BLaER1 treated with 17β-estradiol and CSF1 and Interleukin-3, amounts not matched to agents 10 nM and 100 nM (cell line): ENCODE measurements at regions not wholly inside any gene's neighbourhood (a gene's known extent, or its start where the extent isn't known, plus 50 kb on each side); places are given as distances from the start of the nearest gene placed in this dataset.
A peak's percentile ranks its signal among the peaks of the same experiment; 100 is the strongest.

Experiments used
- H3K27ac ChIP-seq, 11 experiments: shearing (Covaris generic); formaldehyde crosslinking; 2 replicates each; pipeline ENCODE4 v1.8.1; 2022
- H3K27me3 ChIP-seq, 11 experiments: shearing (Covaris generic); formaldehyde crosslinking; 2 replicates each; pipeline ENCODE4 v1.8.1; 2022
- H3K36me3 ChIP-seq, 11 experiments: shearing (Covaris generic); formaldehyde crosslinking; 2 replicates each; pipeline ENCODE4 v1.8.1; 2022
- H3K4me1 ChIP-seq, 10 experiments: shearing (Covaris generic); formaldehyde crosslinking; 2 replicates each; pipeline ENCODE4 v1.8.1; 2022
- H3K4me2 ChIP-seq, 11 experiments: shearing (Covaris generic); formaldehyde crosslinking; 2 replicates each; pipeline ENCODE4 v1.8.1; 2022
- H3K4me3 ChIP-seq, 10 experiments: shearing (Covaris generic); formaldehyde crosslinking; 2 replicates each; pipeline ENCODE4 v1.8.1; 2022
- H3K9ac ChIP-seq, 11 experiments: shearing (Covaris generic); formaldehyde crosslinking; 2 replicates each; pipeline ENCODE4 v1.8.1; 2022
- H3K9me3 ChIP-seq, 11 experiments: shearing (Covaris generic); formaldehyde crosslinking; replicated peaks in 1 of 11; 2 replicates each; pipeline ENCODE4 v1.8.1; 2022
- H4K20me1 ChIP-seq, 11 experiments: shearing (Covaris generic); formaldehyde crosslinking; 2 replicates each; pipeline ENCODE4 v1.8.1; 2022
- Cebpa-rat ChIP-seq, 11 experiments: shearing (Covaris generic); IDR thresholded peaks; 2 replicates each; pipeline ENCODE4 v1.8.1; 2022

DNA sequence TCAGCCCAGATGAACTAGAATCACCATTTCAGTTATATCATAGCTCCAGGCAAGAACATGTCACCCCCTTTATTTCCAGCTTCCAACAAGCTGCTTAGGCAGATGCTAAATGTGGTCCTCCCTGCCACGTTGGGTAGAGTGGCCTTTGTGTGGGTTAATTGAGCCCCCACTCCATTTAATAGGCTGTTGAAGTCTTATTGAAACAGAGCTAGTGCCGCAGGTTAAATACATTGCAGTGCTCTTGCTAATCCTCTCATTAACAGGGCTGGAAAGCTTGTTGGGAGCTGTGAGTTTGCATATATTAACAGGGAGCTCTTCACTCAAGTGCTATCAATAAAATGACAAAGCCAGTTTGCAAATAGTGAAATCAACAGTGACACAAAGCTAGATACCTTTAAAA lies 248.4 kb upstream of the CMC1 start:
- TF ChIP-seq Cebpa-rat (IDR thresholded peaks at IDR 0.05) = no peak

DNA sequence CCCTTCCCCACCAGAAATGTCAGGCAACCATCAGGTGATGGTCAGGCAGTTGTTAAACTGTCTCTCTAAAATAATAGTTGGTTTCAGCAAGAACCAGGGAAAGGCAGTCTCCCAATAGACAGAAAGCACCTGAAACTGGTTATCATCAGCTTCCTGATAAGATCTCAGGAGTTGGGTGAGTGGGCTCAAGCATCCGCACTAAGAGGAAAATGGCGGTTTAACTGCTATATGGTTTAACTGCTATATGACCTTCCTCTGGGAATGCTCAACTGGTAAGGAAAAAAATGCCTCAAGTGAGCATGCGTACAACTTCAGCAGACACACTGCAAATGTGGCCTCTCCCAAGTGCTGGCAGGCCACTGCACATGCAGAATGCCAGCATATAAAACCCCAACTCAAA lies 240.8 kb upstream of the CMC1 start:
- no peak overlapping the region for H3K4me2 ChIP-seq
- no peaks in the 10 kb centered on the region for H3K27me3 ChIP-seq
- no peaks in the 10 kb centered on the region for H4K20me1 ChIP-seq
- H3K4me3 ChIP-seq = no peak overlapping the region
- TF ChIP-seq Cebpa-rat (IDR thresholded peaks at IDR 0.05) = no peak
- no peaks in the 10 kb centered on the region for H3K36me3 ChIP-seq
- no peak overlapping the region for H3K9ac ChIP-seq
- H3K27ac ChIP-seq = no peak overlapping the region
- peaks cover 14 to 36% (median 27%) of the 10 kb centered on the region in 11 experiments for H3K9me3 ChIP-seq
- no peaks in the 10 kb centered on the region for H3K4me1 ChIP-seq

More for the DNA sequence above, 248.4 kb upstream of the CMC1 start:
- Histone ChIP-seq H3K27me3 (no peaks in the 10 kb centered on the region), H3K27ac (no peak overlapping the region), H3K36me3 (no peaks in the 10 kb centered on the region), H3K9ac (no peak overlapping the region), H4K20me1 (no peaks in the 10 kb centered on the region), H3K9me3 (no peaks in the 10 kb centered on the region), H3K4me1 (no peaks in the 10 kb centered on the region), H3K4me2 (no peak overlapping the region), H3K4me3 (no peak overlapping the region)

DNA sequence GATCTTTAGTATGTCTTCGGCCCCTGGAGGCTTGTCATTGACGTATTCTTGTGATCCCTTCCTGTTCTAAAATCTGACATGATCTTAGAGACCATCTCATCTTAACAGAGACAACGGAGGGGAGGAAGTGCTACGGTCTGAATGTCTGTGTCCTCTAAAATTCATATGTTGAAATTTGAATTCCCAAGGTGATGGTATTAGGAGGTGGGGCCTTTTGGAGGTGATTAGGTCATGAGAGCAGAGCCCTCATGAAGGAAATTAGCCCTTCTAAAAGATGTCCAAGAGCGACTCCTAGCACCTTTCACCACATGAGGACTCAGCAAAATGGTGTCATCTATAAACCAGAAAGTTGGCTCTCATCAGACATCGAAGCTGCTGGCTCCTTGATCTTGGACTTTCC lies 233.2 kb upstream of the CMC1 start:
- Histone ChIP-seq H3K9ac (no peak overlapping the region), H3K9me3 (peaks cover 3 to 16% (median 10%) of the 10 kb centered on the region in 11 experiments; a peak in 21 of 22 replicates), H3K4me1 (peaks cover 0 to 18% (median 12%) of the 10 kb centered on the region in 10 experiments; a peak in 16 of 20 replicates), H3K4me2 (peak overlapping the region; percentile 15 to 78 (median 57); a peak in 20 of 22 replicates), H3K4me3 (peak overlapping the region in 1 of 10 experiments; percentile 13; a peak in 3 of 20 replicates), H3K27ac (peak overlapping the region in 4 of 11 experiments; percentile 4 to 23 (median 12); a peak in 5 of 22 replicates), H3K36me3 (no peaks in the 10 kb centered on the region), H3K27me3 (no peaks in the 10 kb centered on the region), H4K20me1 (no peaks in the 10 kb centered on the region)
- no peak for TF ChIP-seq Cebpa-rat (IDR thresholded peaks at IDR 0.05)

DNA sequence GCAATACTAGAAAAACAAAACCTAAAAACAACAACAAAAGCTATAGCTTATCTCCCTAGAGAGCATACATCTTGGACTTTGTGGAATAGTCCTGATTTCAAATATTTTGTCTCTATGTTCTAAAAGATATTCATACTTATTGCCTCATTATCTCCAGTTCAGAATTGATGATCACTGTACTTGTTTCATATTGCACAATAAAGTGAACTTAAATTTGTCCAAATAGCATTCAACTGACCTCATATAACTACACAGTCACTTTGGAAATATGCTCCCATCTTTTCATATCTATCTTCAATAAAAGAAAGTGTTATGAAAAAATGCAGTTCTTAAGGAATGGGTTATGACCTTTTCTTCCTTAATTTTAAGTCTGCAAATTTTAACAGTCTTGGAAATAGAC lies 228.6 kb upstream of the CMC1 start:
- Histone ChIP-seq H3K4me2 (no peak overlapping the region), H3K9me3 (peaks cover 0 to 3% (median 0%) of the 10 kb centered on the region in 11 experiments; a peak in 1 of 22 replicates), H3K27me3 (no peaks in the 10 kb centered on the region), H3K4me1 (peaks cover 0 to 15% (median 7%) of the 10 kb centered on the region in 10 experiments; a peak in 16 of 20 replicates), H3K4me3 (no peak overlapping the region), H3K9ac (no peak overlapping the region), H3K36me3 (no peaks in the 10 kb centered on the region), H3K27ac (no peak overlapping the region), H4K20me1 (no peaks in the 10 kb centered on the region)
- no peak for TF ChIP-seq Cebpa-rat (IDR thresholded peaks at IDR 0.05)

DNA sequence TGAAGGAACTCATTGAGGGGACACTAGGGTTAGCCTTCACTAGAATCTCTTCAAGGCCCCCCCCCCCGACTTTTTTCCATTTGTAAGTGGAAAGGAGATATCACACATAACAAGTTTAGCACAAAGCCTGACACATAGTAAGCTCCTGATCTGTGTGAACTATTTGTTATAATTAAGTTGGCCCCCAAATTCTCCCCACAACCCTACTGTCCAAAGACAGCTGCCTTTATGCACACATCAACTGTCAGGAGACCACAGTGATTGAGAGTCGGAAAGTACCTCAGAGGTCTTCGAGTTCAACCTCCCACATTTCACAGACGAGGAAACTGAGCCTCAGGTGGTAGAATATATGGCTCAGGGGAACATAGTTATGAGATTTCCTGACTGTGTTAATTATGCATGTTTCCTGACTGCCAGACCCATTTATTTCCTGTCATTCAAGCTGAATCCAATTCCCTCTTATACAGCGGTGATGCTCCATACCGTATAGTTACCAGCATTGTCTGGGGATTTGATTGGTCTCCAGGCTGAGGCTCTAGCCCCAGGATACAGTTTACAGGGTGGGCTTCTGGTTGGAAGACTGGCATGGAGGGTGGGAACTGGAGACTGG lies 227.4 kb upstream of the CMC1 start:
- no peaks in the 10 kb centered on the region for H4K20me1 ChIP-seq
- peaks cover 0 to 3% (median 0%) of the 10 kb centered on the region in 11 experiments; a peak in 1 of 22 replicates for H3K9me3 ChIP-seq
- no peak overlapping the region for H3K9ac ChIP-seq
- no peak overlapping the region for H3K4me3 ChIP-seq
- no peak for TF ChIP-seq Cebpa-rat (IDR thresholded peaks at IDR 0.05)
- H3K4me2 ChIP-seq = 0 out of 22 replicates have a peak overlapping the region, but pooled peaks of 1 of the 11 experiments have one; percentile 29
- no peak overlapping the region for H3K27ac ChIP-seq
- no peaks in the 10 kb centered on the region for H3K36me3 ChIP-seq
- H3K27me3 ChIP-seq = no peaks in the 10 kb centered on the region
- peaks cover 0 to 6% (median 0%) of the 10 kb centered on the region in 10 experiments; a peak in 2 of 20 replicates for H3K4me1 ChIP-seq

DNA sequence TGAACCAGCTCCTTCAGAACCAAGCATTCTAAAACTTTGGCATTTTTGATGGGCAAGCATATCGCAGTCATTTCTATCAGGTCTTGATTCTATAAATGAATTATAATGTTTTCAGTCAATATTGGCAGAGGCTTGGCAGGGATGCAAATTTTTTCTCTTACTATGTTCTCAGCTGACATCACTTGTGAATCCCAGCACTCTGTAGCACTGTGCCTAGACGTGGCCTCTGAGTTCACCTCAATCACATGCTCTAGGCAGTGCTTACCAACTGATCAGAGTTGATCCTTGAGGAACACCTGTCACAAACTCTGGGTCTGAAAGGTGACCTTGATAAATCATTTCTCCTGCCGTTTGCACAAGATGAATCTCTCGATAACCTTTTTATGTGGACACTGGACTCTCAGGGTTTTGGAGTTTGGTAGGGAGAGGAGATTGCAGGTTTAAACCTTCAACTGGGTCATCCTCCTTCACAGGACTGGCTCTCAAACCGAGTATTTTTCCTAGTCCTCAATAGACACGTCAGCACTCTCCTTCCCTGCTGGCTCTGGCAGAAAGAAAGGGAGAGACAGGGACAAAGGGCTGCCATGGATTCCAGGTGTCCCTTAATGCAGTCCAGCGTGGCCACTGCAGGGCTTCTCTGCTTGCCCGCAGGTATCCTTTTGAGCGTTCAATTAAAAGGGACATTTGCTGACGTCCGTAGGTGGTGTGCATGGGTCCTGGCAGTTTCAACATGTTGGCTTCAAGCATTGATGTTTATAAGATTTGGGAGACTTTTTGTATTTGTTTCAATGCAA lies 222.3 kb upstream of the CMC1 start:
- no peak overlapping the region for H3K9ac ChIP-seq
- H3K4me3 ChIP-seq = no peak overlapping the region
- no peaks in the 10 kb centered on the region for H4K20me1 ChIP-seq
- H3K27me3 ChIP-seq = no peaks in the 10 kb centered on the region
- H3K4me2 ChIP-seq = no peak overlapping the region
- peaks cover 8 to 18% (median 11%) of the 10 kb centered on the region in 11 experiments for H3K9me3 ChIP-seq
- no peak overlapping the region for H3K27ac ChIP-seq
- no peaks in the 10 kb centered on the region for H3K36me3 ChIP-seq
- H3K4me1 ChIP-seq = peaks cover 0 to 2% (median 0%) of the 10 kb centered on the region in 10 experiments; a peak in 2 of 20 replicates
- no peak for TF ChIP-seq Cebpa-rat (IDR thresholded peaks at IDR 0.05)

DNA sequence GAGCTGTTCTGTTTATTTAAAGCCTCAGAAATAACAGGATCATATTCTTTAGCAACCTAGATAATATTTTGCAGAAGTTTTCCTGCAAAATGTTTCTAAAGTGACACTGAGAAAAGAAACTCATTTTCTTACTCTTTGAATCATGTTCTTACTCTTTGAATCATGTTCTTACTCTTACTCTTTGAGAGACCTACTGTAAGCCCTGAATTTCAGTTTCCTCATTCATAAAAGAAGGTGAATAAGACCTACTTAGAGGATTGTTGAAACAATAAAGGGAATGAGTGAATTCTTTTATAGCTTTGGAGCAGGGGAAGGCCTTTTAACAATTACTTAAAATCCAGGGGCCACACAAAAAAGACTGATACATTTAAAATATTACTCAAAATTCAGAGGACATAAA lies 221.7 kb upstream of the CMC1 start:
- peaks cover 0 to 4% (median 0%) of the 10 kb centered on the region in 11 experiments; a peak in 2 of 22 replicates for H3K36me3 ChIP-seq
- peaks cover 15 to 24% (median 17%) of the 10 kb centered on the region in 11 experiments for H3K9me3 ChIP-seq
- H3K4me2 ChIP-seq = no peak overlapping the region
- no peaks in the 10 kb centered on the region for H4K20me1 ChIP-seq
- no peaks in the 10 kb centered on the region for H3K4me1 ChIP-seq
- H3K4me3 ChIP-seq = no peak overlapping the region
- no peak for TF ChIP-seq Cebpa-rat (IDR thresholded peaks at IDR 0.05)
- no peak overlapping the region for H3K9ac ChIP-seq
- no peak overlapping the region for H3K27ac ChIP-seq
- no peaks in the 10 kb centered on the region for H3K27me3 ChIP-seq

DNA sequence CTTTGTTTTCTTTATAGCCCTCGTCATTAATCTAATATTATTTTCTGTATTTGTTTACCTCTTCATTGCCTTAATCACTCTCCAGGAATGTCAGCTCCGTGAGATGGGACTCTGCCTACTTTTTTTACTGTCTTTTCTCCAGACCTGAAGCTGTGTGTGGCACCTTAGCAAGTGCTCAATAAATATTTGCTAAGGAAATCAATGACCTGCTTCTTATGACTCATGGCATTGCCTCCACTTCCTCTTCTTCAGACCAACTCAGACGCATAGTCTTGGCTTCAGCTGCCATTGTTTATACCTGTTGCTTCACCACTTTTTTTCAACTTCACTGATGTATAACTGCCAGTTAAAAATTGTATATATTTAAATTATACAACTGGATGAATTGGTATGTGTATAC lies 218.5 kb upstream of the CMC1 start:
- no peak overlapping the region for H3K4me2 ChIP-seq
- TF ChIP-seq Cebpa-rat (IDR thresholded peaks at IDR 0.05) = no peak
- H3K27me3 ChIP-seq = no peaks in the 10 kb centered on the region
- H3K4me1 ChIP-seq = no peaks in the 10 kb centered on the region
- H3K9me3 ChIP-seq = peaks cover 28 to 38% (median 31%) of the 10 kb centered on the region in 11 experiments
- peaks cover 0 to 5% (median 0%) of the 10 kb centered on the region in 11 experiments; a peak in 2 of 22 replicates for H3K36me3 ChIP-seq
- H4K20me1 ChIP-seq = no peaks in the 10 kb centered on the region
- H3K27ac ChIP-seq = no peak overlapping the region
- no peak overlapping the region for H3K4me3 ChIP-seq
- H3K9ac ChIP-seq = no peak overlapping the region

DNA sequence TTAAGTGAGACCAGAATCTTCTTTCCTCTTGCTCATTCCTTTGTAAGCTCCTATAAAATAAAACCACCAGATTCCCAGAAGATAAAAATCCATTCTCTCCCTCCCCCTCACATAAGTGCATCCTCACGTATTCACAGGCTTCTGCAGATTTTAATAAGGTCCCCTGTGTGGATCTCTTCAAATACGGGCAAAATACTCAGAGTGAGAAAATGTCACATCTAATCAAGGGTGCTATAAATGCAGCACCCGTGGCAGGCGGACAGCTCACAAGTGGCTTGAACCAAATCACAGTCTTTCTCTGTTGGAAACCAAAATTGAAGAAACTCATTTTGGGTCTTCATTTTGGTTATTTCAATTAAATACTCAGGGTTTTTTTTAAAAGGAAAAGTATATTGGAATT lies 212.9 kb upstream of the CMC1 start:
- Histone ChIP-seq H3K36me3 (peaks cover 0 to 5% (median 0%) of the 10 kb centered on the region in 11 experiments; a peak in 2 of 22 replicates), H3K9ac (no peak overlapping the region), H3K4me1 (no peaks in the 10 kb centered on the region), H3K4me3 (no peak overlapping the region), H3K27ac (no peak overlapping the region), H3K4me2 (no peak overlapping the region), H3K27me3 (no peaks in the 10 kb centered on the region), H3K9me3 (peaks cover 43 to 53% (median 49%) of the 10 kb centered on the region in 11 experiments), H4K20me1 (no peaks in the 10 kb centered on the region)
- no peak for TF ChIP-seq Cebpa-rat (IDR thresholded peaks at IDR 0.05)
